NCI-H1417 treated with DMSO at 0.1 percent for 48 hours (cell line): ENCODE measurements at regions not wholly inside any gene's neighbourhood (a gene's known extent, or its start where the extent isn't known, plus 50 kb on each side); places are given as distances from the start of the nearest gene placed in this dataset.

ENCODE experiments used
- DNase-seq: peaks from one replicate; lab custom pipeline; 2025; lab: John Stamatoyannopoulos, UW

DNA sequence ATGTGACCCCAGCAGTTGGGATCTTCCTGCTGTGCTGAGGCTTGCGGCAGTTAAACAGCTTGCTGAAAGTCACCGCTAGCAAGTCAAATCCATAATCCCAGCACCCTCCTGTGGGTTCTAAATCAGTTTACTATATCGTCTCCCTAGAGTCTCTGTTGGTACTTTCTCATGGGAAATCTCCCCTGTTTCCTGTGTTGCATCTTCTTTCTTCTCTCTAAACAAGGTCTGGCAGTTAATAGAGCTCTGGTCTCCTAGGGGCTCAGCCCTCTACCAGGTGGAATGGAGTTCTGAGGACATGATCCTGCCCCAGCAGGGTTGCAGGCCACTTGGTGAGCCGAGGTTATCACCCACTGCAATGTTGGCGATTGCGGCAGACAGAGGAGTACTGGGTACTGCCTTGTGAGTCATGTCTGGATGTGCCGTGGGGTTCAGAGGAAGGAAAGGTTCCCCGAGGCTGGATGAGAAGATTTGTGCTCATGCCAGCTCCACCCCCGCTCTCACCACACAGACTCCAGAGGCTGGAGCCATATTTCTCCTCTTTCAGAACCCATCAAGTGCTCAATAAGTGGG lies 59.4 kb upstream of the SIX2 start:
- no peak for DNase-seq

DNA sequence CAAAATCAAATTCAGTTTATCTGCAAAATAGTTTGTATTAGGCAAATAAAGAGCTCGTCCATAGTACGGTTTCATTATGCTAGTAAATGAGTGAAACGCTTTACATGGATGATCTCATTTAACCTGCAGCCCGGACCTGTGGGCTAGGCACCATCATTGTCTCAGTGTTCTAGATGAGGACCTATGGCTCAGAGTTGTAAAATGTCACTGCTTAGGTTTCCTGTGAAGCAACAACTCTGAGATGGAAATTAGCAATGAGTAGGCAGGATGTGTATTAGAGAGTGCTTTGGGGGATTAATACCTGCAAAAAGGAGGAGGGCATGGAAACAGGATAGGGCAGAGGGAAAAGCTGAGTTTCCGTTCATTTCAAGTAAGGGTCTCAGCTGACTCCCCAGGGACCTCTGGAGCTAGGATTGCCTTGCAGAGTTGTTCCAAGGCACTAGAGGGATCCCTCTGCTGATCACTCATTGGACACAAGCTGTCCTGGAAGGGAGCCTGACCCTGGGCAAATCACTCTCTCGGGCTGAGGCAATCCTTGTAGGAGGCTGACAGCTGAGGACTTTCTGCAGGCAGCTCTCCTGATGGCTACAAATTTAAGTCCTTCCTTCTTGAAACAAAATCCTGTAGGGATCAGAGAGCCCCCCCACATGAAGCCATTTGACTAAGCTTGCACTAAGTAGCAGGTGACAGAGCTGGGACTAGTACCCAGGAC lies 58.8 kb upstream of the SIX2 start:
- no peak for DNase-seq
